Activated T-cell treated with anti-CD3 and anti-CD28 coated beads, Interleukin-2, amount 50 U/mL, for 72 hours (primary cell): ENCODE measurements at regions not wholly inside any gene's neighbourhood (a gene's known extent, or its start where the extent isn't known, plus 50 kb on each side); places are given as distances from the start of the nearest gene placed in this dataset.

Source experiments
- ATAC-seq, 2 donors: fragments of 150-1000 bp; cut with Tn5 transposase; replicated peaks in 1 of 2; 2 replicates each; pipeline ENCODE4 v1.10.0; 2021; ENCODE audit warnings: moderate library complexity in 2 of 2, mild to moderate bottlenecking in 1 of 2
- DNase-seq, 2 donors: peaks; one replicate each; pipeline ENCODE4 v3.0.0; 2021 to 2022; ENCODE audit warnings: mixed read lengths in 1 of 2
- H3K27ac Mint-ChIP-seq: one replicate; pipeline ENCODE4 v1.8.0; 2022; ENCODE audit warnings: mild to moderate bottlenecking, moderate library complexity, mixed read lengths
- H3K27me3 Mint-ChIP-seq: one replicate; pipeline ENCODE4 v1.8.0; 2022; ENCODE audit warnings: low read depth, mixed read lengths
- H3K36me3 Mint-ChIP-seq, 2 donors: one replicate each; pipeline ENCODE4 v1.8.0; 2022; ENCODE audit warnings: mixed read lengths in 2 of 2, mild to moderate bottlenecking in 1 of 2; ENCODE audit not compliant: insufficient read depth in 2 of 2
- H3K4me1 Mint-ChIP-seq: one replicate; pipeline ENCODE4 v1.8.0; 2022; ENCODE audit warnings: low read depth, mixed read lengths
- H3K4me3 Mint-ChIP-seq, 2 donors: one replicate each; pipeline ENCODE4 v1.8.0; 2022; ENCODE audit warnings: mild to moderate bottlenecking in 2 of 2, mixed read lengths in 2 of 2, moderate library complexity in 2 of 2
- H3K9me3 Mint-ChIP-seq, 2 donors: one replicate each; pipeline ENCODE4 v1.8.0; 2022; ENCODE audit warnings: mixed read lengths in 2 of 2

DNA sequence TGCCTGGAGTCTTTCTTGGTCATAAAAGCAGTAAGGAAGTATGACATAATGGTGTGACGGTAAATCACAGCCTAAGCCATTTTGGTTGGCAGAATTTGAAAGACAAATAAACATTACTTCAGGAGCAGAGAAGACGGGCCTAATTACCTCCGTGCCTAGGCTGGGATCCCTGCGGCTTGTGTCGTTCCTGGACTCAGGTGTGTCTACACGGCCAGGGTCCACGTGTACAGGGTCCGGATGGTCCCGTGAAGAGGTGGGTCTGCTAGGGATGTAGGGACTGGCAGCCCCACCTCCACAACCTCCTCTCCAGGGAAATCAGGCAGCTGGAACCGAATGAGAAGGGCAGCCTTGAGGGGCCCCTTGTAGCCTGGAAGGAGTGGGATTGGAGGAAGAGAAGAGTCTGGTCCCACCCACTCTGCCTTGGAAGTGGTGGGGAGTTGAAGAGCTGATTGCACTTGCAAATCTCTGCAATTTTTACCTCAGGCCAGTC is 55.4 kb upstream of the PLAC1 start:
- no peak for ATAC-seq
- Mint-ChIP-seq H3K27me3 (peaks cover 26% of the 10 kb centered on the region), H3K36me3 (no peaks in the 10 kb centered on the region), H3K4me3 (no peak overlapping the region), H3K27ac (no peak overlapping the region), H3K9me3 (no peaks in the 10 kb centered on the region), H3K4me1 (peaks cover 22% of the 10 kb centered on the region)
- no peak for DNase-seq

DNA sequence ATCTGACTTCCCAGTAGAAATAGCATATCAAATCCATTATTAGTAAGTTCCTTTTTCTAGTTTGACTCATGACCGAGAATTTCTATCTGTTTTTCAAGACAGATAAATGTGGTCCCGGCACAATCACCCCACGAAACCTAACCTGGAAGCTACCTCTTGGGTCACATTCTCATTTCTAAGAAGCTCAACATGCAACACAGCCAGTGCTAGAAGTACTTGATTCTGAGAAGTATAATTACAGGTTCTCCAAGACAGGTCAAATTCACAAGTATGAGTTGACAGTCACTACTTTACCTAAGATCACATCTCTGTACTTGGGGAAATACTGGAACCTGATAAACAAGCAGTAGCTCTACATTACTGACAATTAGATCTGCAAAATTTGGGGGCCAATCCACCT is 54.0 kb upstream of the PLAC1 start:
- Mint-ChIP-seq H3K4me1 (peaks cover 8% of the 10 kb centered on the region), H3K27me3 (peaks cover 35% of the 10 kb centered on the region), H3K36me3 (no peaks in the 10 kb centered on the region), H3K9me3 (no peaks in the 10 kb centered on the region), H3K27ac (no peak overlapping the region), H3K4me3 (no peak overlapping the region)
- DNase-seq (no peak), ATAC-seq (no peak)

DNA sequence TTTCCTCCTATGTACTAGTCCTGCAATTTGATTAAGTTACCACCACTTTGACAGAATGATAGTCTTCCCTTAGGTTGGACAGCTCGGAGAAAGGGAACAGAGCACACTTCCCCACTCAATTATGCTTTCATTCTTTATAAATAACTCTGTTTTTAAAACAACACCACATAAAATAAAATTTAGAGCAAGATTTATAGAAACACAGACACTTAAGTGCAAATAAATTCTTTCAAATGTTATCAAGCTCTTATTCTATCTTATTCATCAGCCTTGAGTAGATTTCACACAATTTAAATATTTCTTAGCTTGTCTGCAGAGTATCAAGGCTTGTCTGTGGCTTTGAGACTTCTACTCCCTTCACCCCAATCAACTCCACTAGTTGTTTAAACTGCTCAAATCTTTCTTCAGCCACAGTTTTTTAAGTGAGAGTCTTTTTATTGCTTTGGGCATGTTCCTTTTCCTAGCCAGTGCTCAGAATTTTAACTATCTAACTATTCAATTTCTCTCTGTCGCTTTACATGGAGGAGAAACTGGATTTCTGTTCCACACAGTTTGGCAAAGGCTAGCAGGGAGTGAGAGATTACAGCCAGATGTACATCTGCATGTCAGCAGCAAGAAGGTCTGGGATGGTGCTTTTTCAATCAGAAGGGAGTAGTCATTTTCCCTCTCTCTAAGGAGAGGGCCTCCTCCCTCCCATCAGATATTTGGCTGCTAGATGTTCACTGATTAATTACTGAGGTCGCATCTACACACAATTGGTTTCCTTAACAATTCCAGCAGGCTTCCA is 53.1 kb upstream of the PLAC1 start:
- DNase-seq (no peak), ATAC-seq (no peak)
- Mint-ChIP-seq H3K36me3 (no peaks in the 10 kb centered on the region), H3K27me3 (peaks cover 42% of the 10 kb centered on the region), H3K4me1 (peaks cover 8% of the 10 kb centered on the region), H3K4me3 (no peak overlapping the region), H3K27ac (no peak overlapping the region), H3K9me3 (no peaks in the 10 kb centered on the region)
